Stomach (tissue), 8 donors: ENCODE measurements at regions not wholly inside any gene's neighbourhood (a gene's known extent, or its start where the extent isn't known, plus 50 kb on each side); places are given as distances from the start of the nearest gene placed in this dataset.
"Not testable (repeated sequence)": the region's sequence is repeated elsewhere in the genome, so short reads cannot be mapped to it uniquely, and the experiment has no call there.

Experiments
- DNase-seq, 2 donors: peaks; one replicate each; pipeline versions ENCODE4 v3.0.0 to v3.0.0-alpha.2; 2013 to 2019
- H3K27ac ChIP-seq, 5 donors: fragments of 200-600 bp in 4 of 5; sonication (generic) in 4 of 5; one replicate each; pipeline ENCODE4 v1.5.1; 2013 to 2019; ENCODE audit warnings: mild to moderate bottlenecking in 1 of 5, moderate library complexity in 1 of 5
- H3K27me3 ChIP-seq, 3 donors: fragments of 200-600 bp; sonication (generic); one replicate each; pipeline ENCODE4 v1.5.1; 2017 to 2019; ENCODE audit warnings: mixed run types in 1 of 3
- H3K36me3 ChIP-seq, 4 donors: fragments of 200-600 bp; sonication (generic); 1 replicate in 3 of 4; 2 replicates in 1 of 4; pipeline ENCODE4 v1.5.1; 2016 to 2019
- H3K4me1 ChIP-seq, 4 donors: fragments of 200-600 bp; sonication (generic); one replicate each; pipeline ENCODE4 v1.5.1; 2016 to 2019
- H3K4me3 ChIP-seq, 4 donors: fragments of 200-600 bp; sonication (generic) in 3 of 4; one replicate each; pipeline ENCODE4 v1.5.1; 2016 to 2019; ENCODE audit warnings: mild to moderate bottlenecking in 1 of 4
- H3K9me3 ChIP-seq, 4 donors: fragments of 200-600 bp; sonication (generic); one replicate each; pipeline ENCODE4 v1.5.1; 2016 to 2019
- CTCF ChIP-seq, 7 experiments: fragments of 450-650 bp in 4 of 7; fragments of 200-600 bp in 3 of 7; sonication (generic) in 3 of 7; IDR thresholded peaks; one replicate each; pipeline ENCODE4 v1.5.1; 2016 to 2019; ENCODE audit warnings: antibody characterized with exemption in 7 of 7, control low read depth in 2 of 7, mild to moderate bottlenecking in 1 of 7
- EP300 ChIP-seq: sonication (generic); formaldehyde crosslinking; IDR thresholded peaks from one replicate; pipeline ENCODE4 v1.6.1; 2017; ENCODE audit warnings: antibody characterized with exemption
- POLR2A ChIP-seq, 4 donors: fragments of 450-650 bp; IDR thresholded peaks; one replicate each; pipeline ENCODE4 v1.6.1; 2016; ENCODE audit warnings: antibody characterized with exemption in 4 of 4, control low read depth in 2 of 4, mild to moderate bottlenecking in 1 of 4, moderate library complexity in 1 of 4
- POLR2AphosphoS5 ChIP-seq, 3 donors: sonication (generic); formaldehyde crosslinking; IDR thresholded peaks; one replicate each; pipeline ENCODE4 v1.6.1; 2016; ENCODE audit warnings: antibody characterized with exemption in 3 of 3
- WGBS, 5 donors: extraction: QIAGEN DNeasy Blood & Tissue Kit in 3 of 5; methylation state at CpG; one replicate each; pipeline versions ENCODE4 v1.1.5 to v1.1.7; 2013 to 2018; 5-methylcytosine and 5-hydroxymethylcytosine counted together
- intact Hi-C: fragments of 100-400 bp; cut with DNase I; formaldehyde crosslinking; loops from one replicate; pipeline ENCODE4 v1.15.1; 2023; ENCODE audit warnings: low total_unique reads
- donor health status: healthy with polysubstance abuse.
- donor health status: Bipolar disorder and iron deficiency.
- donor health status: healthy.

GRCh38 chr13:49859560-49859959, 67.1 kb upstream of the KPNA3 start:
- H3K9me3 ChIP-seq, result peaks cover 0 to 5% (median 0%) of the 10 kb centered on the region in 4 donors
- H3K4me3 ChIP-seq, result no peak overlapping the region
- peak overlapping the region; percentile 31 to 82 (median 75) for H3K27ac ChIP-seq
- no peaks in the 10 kb centered on the region for H3K36me3 ChIP-seq
- DNase-seq, result no peak
- H3K27me3 ChIP-seq, result no peaks in the 10 kb centered on the region
- peak in 1 of 3 donors; percentile 51 for TF ChIP-seq POLR2AphosphoS5 (IDR thresholded peaks at IDR 0.05)
- TF ChIP-seq EP300, result no peak
- intact Hi-C loops, result no loop called here
- peaks cover 17 to 35% (median 22%) of the 10 kb centered on the region in 4 donors for H3K4me1 ChIP-seq
- 87 to 92% (median 88%) methylated on average over 5 of the region's 5 CpGs for WGBS, 5 donors

- 17 to 30% (median 24%) methylated on average over 3 of the region's 3 CpGs for WGBS, 5 donors
- H3K4me3 ChIP-seq, result no peak overlapping the region
Measured at GRCh38 chr13:49858178-49858856, 65.8 kb upstream of the KPNA3 start.

GRCh38 chr13:49855930-49856329, 63.4 kb upstream of the KPNA3 start:
- intact Hi-C loops, result no loop called here
- Histone ChIP-seq H3K27me3 (no peaks in the 10 kb centered on the region), H3K36me3 (no peaks in the 10 kb centered on the region), H3K4me1 (peaks cover 17 to 35% (median 22%) of the 10 kb centered on the region in 4 donors), H3K27ac (no peak overlapping the region), H3K4me3 (no peak overlapping the region), H3K9me3 (peaks cover 0 to 5% (median 0%) of the 10 kb centered on the region in 4 donors)
- 73 to 85% (median 78%) methylated on average over 4 of the region's 4 CpGs for WGBS, 5 donors
- TF ChIP-seq POLR2A (IDR thresholded peaks at IDR 0.05) (no peak), EP300 (no peak), CTCF (IDR thresholded peaks at IDR 0.05) (no peak)
- DNase-seq, result no peak

More at GRCh38 chr13:49858178-49858856, 65.8 kb upstream of the KPNA3 start:
- Histone ChIP-seq H3K9me3 (peaks cover 0 to 5% (median 0%) of the 10 kb centered on the region in 4 donors), H3K27me3 (no peaks in the 10 kb centered on the region), H3K4me1 (peaks cover 17 to 35% (median 22%) of the 10 kb centered on the region in 4 donors), H3K27ac (peak overlapping the region; percentile 50 to 82 (median 75)), H3K36me3 (no peaks in the 10 kb centered on the region)
- peak in 1 of 2 donors; percentile 14 for DNase-seq
- TF ChIP-seq POLR2A (IDR thresholded peaks at IDR 0.05) (no peak), POLR2AphosphoS5 (IDR thresholded peaks at IDR 0.05) (peak; percentile 55 to 74 (median 63)), EP300 (no peak)
- intact Hi-C loops, result no loop called here

- TF ChIP-seq EP300 (no peak), CTCF (IDR thresholded peaks at IDR 0.05) (no peak), POLR2AphosphoS5 (IDR thresholded peaks at IDR 0.05) (no peak), POLR2A (IDR thresholded peaks at IDR 0.05) (no peak)
- Histone ChIP-seq H3K27me3 (no peaks in the 10 kb centered on the region), H3K4me1 (peaks cover 10 to 15% (median 13%) of the 10 kb centered on the region in 4 donors), H3K27ac (no peak overlapping the region), H3K4me3 (no peak overlapping the region), H3K9me3 (peaks cover 0 to 5% (median 0%) of the 10 kb centered on the region in 4 donors), H3K36me3 (no peaks in the 10 kb centered on the region)
- intact Hi-C loops, result no loop called here
- WGBS, 5 donors, result 83 to 95% (median 93%) methylated on average over 1 of the region's 1 CpG
- DNase-seq, result no peak
Measured at GRCh38 chr13:49853535-49853934, 61.1 kb upstream of the KPNA3 start.

- H3K36me3 ChIP-seq, H3K27ac ChIP-seq, H3K9me3 ChIP-seq, H3K4me3 ChIP-seq, H3K27me3 ChIP-seq, DNase-seq, intact Hi-C loops: not testable (repeated sequence)
- WGBS, 5 donors, result 71 to 93% (median 86%) methylated on average over 4 of the region's 4 CpGs
- H3K4me1 ChIP-seq, result peaks cover under 1 to 15% (median 9%) of the 10 kb centered on the region in 4 donors
Measured at GRCh38 chr13:49852460-49852859, 60.0 kb upstream of the KPNA3 start.

GRCh38 chr13:49844181-49844580, 51.7 kb upstream of the KPNA3 start:
- WGBS, 5 donors, result 71 to 79% (median 77%) methylated on average over 8 of the region's 8 CpGs

More at GRCh38 chr13:49844181-49844580, 51.7 kb upstream of the KPNA3 start:
- intact Hi-C loops, result loop anchor here (5.0 kb wide), 1 partner anchor 177 kb away; no protein-coding TSS in a partner anchor
- no peak overlapping the region for H3K27ac ChIP-seq
- H3K27me3 ChIP-seq, result no peaks in the 10 kb centered on the region
- H3K36me3 ChIP-seq, result no peaks in the 10 kb centered on the region
- no peak for TF ChIP-seq CTCF (IDR thresholded peaks at IDR 0.05)
- TF ChIP-seq POLR2AphosphoS5 (IDR thresholded peaks at IDR 0.05), result no peak
- TF ChIP-seq EP300, result no peak
- TF ChIP-seq POLR2A (IDR thresholded peaks at IDR 0.05), result no peak
- peaks cover 0 to 10% (median 5%) of the 10 kb centered on the region in 4 donors for H3K4me1 ChIP-seq
- no peak for DNase-seq
- H3K4me3 ChIP-seq, result no peak overlapping the region
- no peaks in the 10 kb centered on the region for H3K9me3 ChIP-seq
